H9 (cell line): ENCODE measurements at regions not wholly inside any gene's neighbourhood (a gene's known extent, or its start where the extent isn't known, plus 50 kb on each side); places are given as distances from the start of the nearest gene placed in this dataset.
A peak's percentile ranks its signal among the peaks of the same experiment; 100 is the strongest.

Experiments used
- DNase-seq: peaks from one replicate; pipeline ENCODE4 v3.0.0-alpha.2; 2017
- H2AFZ ChIP-seq: one replicate; pipeline ENCODE4 v1.6.1; 2013; ENCODE audit warnings: mild to moderate bottlenecking, low read length, control low read depth, moderate library complexity
- H2AK5ac ChIP-seq: 2 replicates; pipeline ENCODE4 v1.6.1; 2013; ENCODE audit warnings: low read length, control low read depth, mixed read lengths; ENCODE audit not compliant: insufficient read length
- H2BK120ac ChIP-seq: one replicate; pipeline ENCODE4 v1.6.1; 2013; ENCODE audit warnings: low read depth, mild to moderate bottlenecking, low read length, control low read depth, inconsistent platforms; ENCODE audit not compliant: poor library complexity, severe bottlenecking
- H2BK12ac ChIP-seq: 2 replicates; pipeline ENCODE4 v1.6.1; 2013; ENCODE audit warnings: low read length, control low read depth, mixed read lengths, low read depth; ENCODE audit not compliant: insufficient read length
- H2BK15ac ChIP-seq: 2 replicates; pipeline ENCODE4 v1.6.1; 2013; ENCODE audit warnings: low read depth, low read length, control low read depth
- H2BK20ac ChIP-seq: one replicate; pipeline ENCODE4 v1.6.1; 2013; ENCODE audit warnings: low read depth, mild to moderate bottlenecking, low read length, control low read depth, inconsistent platforms; ENCODE audit not compliant: poor library complexity, severe bottlenecking
- H2BK5ac ChIP-seq: 2 replicates; pipeline ENCODE4 v1.6.1; 2013; ENCODE audit warnings: low read length, control low read depth, mixed read lengths; ENCODE audit not compliant: insufficient read length
- H3K14ac ChIP-seq: 2 replicates; pipeline ENCODE4 v1.6.1; 2013; ENCODE audit warnings: low read length, control low read depth; ENCODE audit not compliant: insufficient read depth
- H3K18ac ChIP-seq: 2 replicates; pipeline ENCODE4 v1.6.1; 2013; ENCODE audit warnings: low read depth, mild to moderate bottlenecking, mixed read lengths, low read length, control low read depth; ENCODE audit not compliant: insufficient read length
- H3K23ac ChIP-seq: 2 replicates; pipeline ENCODE4 v1.6.1; 2013; ENCODE audit warnings: low read length, control low read depth, mixed read lengths, low read depth; ENCODE audit not compliant: insufficient read length
- H3K23me2 ChIP-seq: 2 replicates; pipeline ENCODE4 v1.6.1; 2013; ENCODE audit warnings: low read depth, mild to moderate bottlenecking, mixed read lengths, low read length, control low read depth; ENCODE audit not compliant: insufficient read length, poor library complexity, severe bottlenecking
- H3K27ac ChIP-seq: 2 replicates; pipeline ENCODE4 v1.5.1; 2013; ENCODE audit warnings: low read length, control low read depth, mixed read lengths, low read depth; ENCODE audit not compliant: insufficient read length
- H3K27me3 ChIP-seq: 2 replicates; pipeline ENCODE4 v1.6.1; 2013; ENCODE audit warnings: low read length, control low read depth, inconsistent platforms; ENCODE audit not compliant: insufficient read depth
- H3K4ac ChIP-seq: 2 replicates; pipeline ENCODE4 v1.6.1; 2013; ENCODE audit warnings: low read depth, mild to moderate bottlenecking, control low read depth, inconsistent platforms, low read length, moderate library complexity
- H3K4me1 ChIP-seq: 2 replicates; pipeline ENCODE4 v1.6.1; 2013; ENCODE audit warnings: low read length, control low read depth, inconsistent platforms; ENCODE audit not compliant: insufficient read depth
- H3K4me2 ChIP-seq: 2 replicates; pipeline ENCODE4 v1.6.1; 2013; ENCODE audit warnings: low read length, control low read depth, mixed read lengths; ENCODE audit not compliant: insufficient read length, insufficient read depth
- H3K56ac ChIP-seq: 2 replicates; pipeline ENCODE4 v1.6.1; 2013; ENCODE audit warnings: low read depth, mild to moderate bottlenecking, mixed read lengths, low read length, control low read depth; ENCODE audit not compliant: insufficient read length
- H3K79me1 ChIP-seq: 2 replicates; pipeline ENCODE4 v1.6.1; 2013; ENCODE audit warnings: low read depth, mild to moderate bottlenecking, moderate library complexity, low read length, control low read depth, inconsistent platforms; ENCODE audit not compliant: insufficient read depth, poor library complexity, severe bottlenecking
- H3K79me2 ChIP-seq: 2 replicates; pipeline ENCODE4 v1.6.1; 2013; ENCODE audit warnings: low read length, control low read depth, inconsistent platforms; ENCODE audit not compliant: insufficient read depth
- H3K9ac ChIP-seq: 2 replicates; pipeline ENCODE4 v1.6.1; 2013; ENCODE audit warnings: low read length, control low read depth, mixed read lengths; ENCODE audit not compliant: insufficient read length; ENCODE audit errors: extremely low read depth
- H3K9me3 ChIP-seq: one replicate; pipeline ENCODE4 v1.6.1; 2013; ENCODE audit warnings: low read depth, low read length, inconsistent platforms; ENCODE audit not compliant: control insufficient read depth
- H3T11ph ChIP-seq: one replicate; pipeline ENCODE4 v1.6.1; 2013; ENCODE audit warnings: mild to moderate bottlenecking, low read length, control low read depth, inconsistent platforms
- H4K20me1 ChIP-seq: one replicate; pipeline ENCODE4 v1.6.1; 2013; ENCODE audit not compliant: control insufficient read depth, insufficient read length, insufficient read depth
- H4K5ac ChIP-seq: 2 replicates; pipeline ENCODE4 v1.6.1; 2013; ENCODE audit warnings: low read depth, mild to moderate bottlenecking, mixed read lengths, low read length, control low read depth; ENCODE audit not compliant: insufficient read length
- H4K8ac ChIP-seq: replicated peaks from 2 replicates; pipeline ENCODE4 v1.6.1; 2013; ENCODE audit warnings: low read length, control low read depth, mixed read lengths, low read depth; ENCODE audit not compliant: insufficient read length
- H4K91ac ChIP-seq: 2 replicates; pipeline ENCODE4 v1.6.1; 2013; ENCODE audit warnings: low read depth, mild to moderate bottlenecking, moderate library complexity, mixed read lengths, low read length, control low read depth; ENCODE audit not compliant: insufficient read length
- H3K27ac Mint-ChIP-seq, 3 experiments: 2 replicates in 2 of 3; 3 replicates in 1 of 3; pipeline ENCODE4 v1.8.0; 2020 to 2021; ENCODE audit warnings: mixed read lengths in 3 of 3, mild to moderate bottlenecking in 1 of 3, moderate library complexity in 1 of 3
- H3K27me3 Mint-ChIP-seq: 2 replicates; pipeline ENCODE4 v1.8.0; 2021; ENCODE audit warnings: low read depth, mild to moderate bottlenecking, moderate library complexity, mixed read lengths
- H3K36me3 Mint-ChIP-seq, 3 experiments: 2 replicates in 2 of 3; 3 replicates in 1 of 3; pipeline ENCODE4 v1.8.0; 2020 to 2021; ENCODE audit warnings: low read depth in 3 of 3, mixed read lengths in 3 of 3; ENCODE audit not compliant: insufficient read depth in 1 of 3
- H3K4me1 Mint-ChIP-seq, 2 experiments: 2 replicates each; pipeline ENCODE4 v1.8.0; 2020; ENCODE audit warnings: mixed read lengths in 2 of 2
- H3K4me3 Mint-ChIP-seq, 2 experiments: 2 replicates in 1 of 2; 3 replicates in 1 of 2; pipeline ENCODE4 v1.8.0; 2020 to 2021; ENCODE audit warnings: mild to moderate bottlenecking in 2 of 2, mixed read lengths in 2 of 2, moderate library complexity in 1 of 2
- H3K9me3 Mint-ChIP-seq, 2 experiments: 2 replicates in 1 of 2; 3 replicates in 1 of 2; pipeline ENCODE4 v1.8.0; 2020; ENCODE audit warnings: mild to moderate bottlenecking in 2 of 2, mixed read lengths in 2 of 2, moderate library complexity in 1 of 2
- CTCF ChIP-seq: fragments of 200-600 bp; sonication (generic); conservative IDR thresholded peaks from 3 replicates; pipeline ENCODE4 v1.8.0; 2021; ENCODE audit warnings: antibody characterized with exemption, mild to moderate bottlenecking
- WGBS: extraction: QIAGEN DNeasy Blood & Tissue Kit; methylation state at CpG from one replicate; pipeline ENCODE4 v1.1.7; 2013; ENCODE audit warnings: missing lambda C conversion rate, low lambda C conversion rate, mixed read lengths; ENCODE audit not compliant: insufficient read length; ENCODE audit errors: extremely low coverage; 5-methylcytosine and 5-hydroxymethylcytosine counted together

- no peak overlapping the region for H3K27ac ChIP-seq
Observed at GRCh38 chr5:45795458-45795857, 99.3 kb upstream of the HCN1 start.

More at GRCh38 chr5:45795458-45795857, 99.3 kb upstream of the HCN1 start:
- Histone ChIP-seq H4K20me1 (no peaks in the 10 kb centered on the region), H2BK120ac (no peak overlapping the region), H3K23me2 (no peaks in the 10 kb centered on the region), H2AFZ (no peak overlapping the region), H3K4me1 (no peaks in the 10 kb centered on the region), H3K9me3 (no peaks in the 10 kb centered on the region), H4K8ac (no peak overlapping the region), H4K5ac (no peak overlapping the region), H3K18ac (no peak overlapping the region), H3K14ac (no peak overlapping the region), H3K56ac (no peak overlapping the region), H3K27me3 (no peaks in the 10 kb centered on the region; the same call in 1 of the 2 replicates), H3K4me2 (no peak overlapping the region), H3K9ac (no peak overlapping the region), H2BK20ac (no peak overlapping the region), H4K91ac (no peak overlapping the region), H3K4ac (no peak overlapping the region), H2AK5ac (no peak overlapping the region), H3K79me1 (no peaks in the 10 kb centered on the region), H2BK15ac (no peak overlapping the region), H3K23ac (no peak overlapping the region), H2BK5ac (no peak overlapping the region), H3T11ph (no peak overlapping the region), H3K79me2 (no peaks in the 10 kb centered on the region), H2BK12ac (no peak overlapping the region)
- Mint-ChIP-seq H3K27me3 (no peaks in the 10 kb centered on the region), H3K27ac (no peak overlapping the region), H3K36me3 (peaks cover 0 to 2% (median 0%) of the 10 kb centered on the region in 3 experiments; a peak in 2 of 7 replicates), H3K4me1 (no peaks in the 10 kb centered on the region), H3K9me3 (peaks cover 23 to 34% of the 10 kb centered on the region in 2 experiments), H3K4me3 (no peak overlapping the region)
- peak; percentile 52; the same call in 2 of the 3 replicates for TF ChIP-seq CTCF
- DNase-seq = no peak
- no CpG with 5 or more reads among the region's 1 CpG for WGBS
